ENCODE measurements at regions not wholly inside any gene's neighbourhood (a gene's known extent, or its start where the extent isn't known, plus 50 kb on each side); places are given as distances from the start of the nearest gene placed in this dataset.

- TF ChIP-seq ARID4B (CRISPR knock-in tag; IDR thresholded peaks at IDR 0.05; ENCODE audit: borderline replicate concordance): no peak
These were observed 349.9 kb upstream of the PDE3A start (continued) for GRCh38 chr12:20018406-20018805.

- Mint-ChIP-seq H3K27me3 (ENCODE audit: low read depth) (no peaks in the 10 kb centered on the region), H3K36me3 (no peaks in the 10 kb centered on the region), H3K27ac (no peak overlapping the region), H3K4me1 (no peaks in the 10 kb centered on the region), H3K9me3 (no peaks in the 10 kb centered on the region), H3K4me3 (no peak overlapping the region)
- ChIA-PET CTCF (no interaction called here), POLR2A (no interaction called here)
- ATAC-seq (no peak), DNase-seq (ENCODE audit: low spot score) (no peak)
- no peak for TF ChIP-seq GRHL2 (CRISPR knock-in tag; IDR thresholded peaks at IDR 0.05; ENCODE audit: insufficient replicate concordance, severe bottlenecking)
- no peak for TF ChIP-seq TEAD4 (CRISPR knock-in tag; IDR thresholded peaks at IDR 0.05)
- TF ChIP-seq ZNF121 (CRISPR knock-in tag; IDR thresholded peaks at IDR 0.05): no peak
- no peak for TF ChIP-seq FOXJ3 (CRISPR knock-in tag; IDR thresholded peaks at IDR 0.05; ENCODE audit: borderline replicate concordance)
- TF ChIP-seq ZNF232 (CRISPR knock-in tag; IDR thresholded peaks at IDR 0.05): no peak
- TF ChIP-seq OVOL2 (CRISPR knock-in tag; IDR thresholded peaks at IDR 0.05; ENCODE audit: borderline replicate concordance): no peak
- no peak for TF ChIP-seq PRDM15 (CRISPR knock-in tag; IDR thresholded peaks at IDR 0.05)
- no peak for TF ChIP-seq TCF7 (CRISPR knock-in tag; IDR thresholded peaks at IDR 0.05; ENCODE audit: low read depth)
- no peak for TF ChIP-seq ZNF416 (CRISPR knock-in tag; IDR thresholded peaks at IDR 0.05)
- TF ChIP-seq ETV6 (CRISPR knock-in tag; IDR thresholded peaks at IDR 0.05): no peak
- TF ChIP-seq ARID4B (CRISPR knock-in tag; IDR thresholded peaks at IDR 0.05; ENCODE audit: borderline replicate concordance): no peak
- no peak for TF ChIP-seq STAT6 (CRISPR knock-in tag; conservative IDR thresholded peaks at IDR 0.05; ENCODE audit: low read depth)
- TF ChIP-seq ATF6 (CRISPR knock-in tag; IDR thresholded peaks at IDR 0.05): no peak
- TF ChIP-seq TEAD1 (CRISPR knock-in tag; IDR thresholded peaks at IDR 0.05): no peak
- TF ChIP-seq ERG (CRISPR knock-in tag; IDR thresholded peaks at IDR 0.05): no peak
These were observed 344.1 kb upstream of the PDE3A start for GRCh38 chr12:20024194-20024593.
